Mucosa of descending colon (tissue), 3 donors: ENCODE measurements at regions not wholly inside any gene's neighbourhood (a gene's known extent, or its start where the extent isn't known, plus 50 kb on each side); places are given as distances from the start of the nearest gene placed in this dataset.

Source experiments
- ATAC-seq: fragments of 200-7000 bp; cut with Tn5 transposase; one replicate; pipeline ENCODE4 v1.9.1; 2020; ENCODE audit warnings: mild to moderate bottlenecking, moderate library complexity
- DNase-seq, 3 donors: peaks; one replicate each; pipeline ENCODE4 v3.0.0-alpha.2; 2020
- H3K36me3 ChIP-seq: fragments of 200-600 bp; one replicate; pipeline ENCODE4 v1.8.0; 2021; ENCODE audit warnings: low read depth, mild to moderate bottlenecking
- H3K4me1 ChIP-seq: fragments of 200-600 bp; one replicate; pipeline ENCODE4 v1.8.0; 2021; ENCODE audit warnings: low read depth, mild to moderate bottlenecking
- H3K4me3 ChIP-seq: fragments of 200-600 bp; one replicate; pipeline ENCODE4 v1.8.0; 2021; ENCODE audit warnings: mild to moderate bottlenecking
- H3K9me3 ChIP-seq: fragments of 200-600 bp; one replicate; pipeline ENCODE4 v1.8.0; 2021; ENCODE audit warnings: mild to moderate bottlenecking
- CTCF ChIP-seq: fragments of 200-600 bp; IDR thresholded peaks from one replicate; pipeline ENCODE4 v1.8.0; 2022; ENCODE audit warnings: antibody characterized with exemption, mild to moderate bottlenecking
- intact Hi-C, 2 donors: fragments of 100-400 bp; cut with DNase I in 1 of 2; cut with micrococcal nuclease in 1 of 2; formaldehyde crosslinking; loops; one replicate each; pipeline versions ENCODE4 v1.11.0 to v1.11.1; 2022; cut with DNase I, micrococcal nuclease
- donor health status: DM: no; HTN: no; CAD: no; lungs with moderate emphysema.
- donor health status: DM: no; HTN: no; CAD: no.
- donor health status: DM: no; HTN: yes; CAD: no.

- intact Hi-C loops = no loop called here
- TF ChIP-seq CTCF = no peak
- H3K4me3 ChIP-seq = no peak overlapping the region
- ATAC-seq (no peak), DNase-seq (no peak)
- no peaks in the 10 kb centered on the region for H3K36me3 ChIP-seq
- H3K9me3 ChIP-seq = no peaks in the 10 kb centered on the region
- H3K4me1 ChIP-seq = no peaks in the 10 kb centered on the region
Observed at GRCh38 chr6:140486450-140487361, 1112.3 kb upstream of the CITED2 start.

- Histone ChIP-seq H3K4me1 (no peaks in the 10 kb centered on the region), H3K9me3 (no peaks in the 10 kb centered on the region), H3K4me3 (no peak overlapping the region), H3K36me3 (no peaks in the 10 kb centered on the region)
- ATAC-seq (no peak), DNase-seq (no peak)
- intact Hi-C loops = no loop called here
- TF ChIP-seq CTCF = no peak
Observed at GRCh38 chr6:140485740-140486449, 1111.4 kb upstream of the CITED2 start.

DNA sequence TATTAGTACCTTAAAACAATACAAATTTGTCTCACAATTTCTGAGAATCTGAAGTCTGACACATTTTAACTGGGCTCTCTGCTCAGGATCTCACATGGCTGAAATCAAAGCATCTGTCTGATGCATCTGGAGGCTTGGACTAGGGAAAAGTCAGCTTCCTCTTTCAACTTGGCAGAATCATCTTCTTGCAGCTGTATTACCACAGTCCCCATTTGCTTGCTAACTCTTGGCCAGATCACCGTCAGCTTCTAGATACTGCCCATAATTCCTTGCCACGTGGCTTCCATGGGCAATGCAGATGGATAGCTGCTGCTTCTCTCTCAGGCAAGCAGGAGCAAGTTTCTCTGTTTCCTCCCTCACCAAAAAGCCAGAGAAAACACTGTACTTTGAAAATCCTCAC is 1106.4 kb upstream of the CITED2 start:
- no peak for DNase-seq
- TF ChIP-seq CTCF = no peak
- ATAC-seq = no peak
- no peak overlapping the region for H3K4me3 ChIP-seq
- H3K4me1 ChIP-seq = no peaks in the 10 kb centered on the region
- intact Hi-C loops = no loop called here
- no peaks in the 10 kb centered on the region for H3K36me3 ChIP-seq
- no peaks in the 10 kb centered on the region for H3K9me3 ChIP-seq

DNA sequence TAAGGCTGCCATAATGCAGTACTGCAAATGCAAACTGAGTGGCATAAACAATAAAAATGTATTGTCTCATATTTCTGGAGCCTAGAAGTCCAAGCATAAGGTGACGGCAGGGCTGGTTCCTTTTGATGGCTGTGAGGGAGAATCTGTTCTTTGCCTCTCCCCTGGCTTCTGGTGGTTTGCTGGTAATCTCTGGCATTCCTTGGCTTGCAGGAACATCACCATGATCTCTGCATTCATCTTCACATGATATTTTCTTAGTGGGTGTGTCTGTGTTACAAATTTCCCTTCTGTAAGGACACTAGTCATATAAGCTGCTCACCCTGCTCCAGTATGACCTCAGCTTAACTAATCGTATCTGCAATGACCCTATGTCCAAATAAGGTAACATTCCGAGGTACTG is 1104.2 kb upstream of the CITED2 start:
- intact Hi-C loops = loop anchor here in 1 of 2 donors (2.0 kb wide), 1 partner anchor 16 kb away; no protein-coding TSS in a partner anchor
- DNase-seq = no peak
- Histone ChIP-seq H3K4me3 (no peak overlapping the region), H3K36me3 (no peaks in the 10 kb centered on the region), H3K4me1 (no peaks in the 10 kb centered on the region), H3K9me3 (no peaks in the 10 kb centered on the region)
- no peak for TF ChIP-seq CTCF
- no peak for ATAC-seq

GRCh38 chr6:140475086-140475485 is 1100.6 kb upstream of the CITED2 start:
- intact Hi-C loops = no loop called here
- H3K4me1 ChIP-seq = no peaks in the 10 kb centered on the region
- H3K9me3 ChIP-seq = no peaks in the 10 kb centered on the region
- DNase-seq (no peak), ATAC-seq (no peak)
- no peaks in the 10 kb centered on the region for H3K36me3 ChIP-seq
- H3K4me3 ChIP-seq = no peak overlapping the region
- TF ChIP-seq CTCF = no peak
